ENCODE measurements at regions not wholly inside any gene's neighbourhood (a gene's known extent, or its start where the extent isn't known, plus 50 kb on each side); places are given as distances from the start of the nearest gene placed in this dataset.

- no TSS peak for BruUV-seq (replicated peaks)
- ChIA-PET CTCF (no interaction called here), POLR2A (no interaction called here)
- no peak overlapping the region for H3K4me3 ChIP-seq (replicated peaks in 1 of 3; ENCODE audit: insufficient read depth in 1 of 3, low read depth in 1 of 3, low read length in 3 of 3)
- no peaks in the 10 kb centered on the region for H3K36me3 ChIP-seq (ENCODE audit: control insufficient read depth in 2 of 2, extremely low read depth in 1 of 2, insufficient read depth in 2 of 2, low read length in 2 of 2)
- no peak for TF ChIP-seq MYC (IDR thresholded peaks at IDR 0.05; ENCODE audit: low read depth, low read length)
- no peak for TF ChIP-seq MAX (IDR thresholded peaks at IDR 0.05; ENCODE audit: insufficient read depth, insufficient read length)
- TF ChIP-seq CTCF (IDR thresholded peaks at IDR 0.05; ENCODE audit: extremely low read depth in 1 of 2, insufficient read depth in 1 of 2, low read depth in 1 of 2, low read length in 2 of 2), result no peak
- TF ChIP-seq POLR2AphosphoS5 (IDR thresholded peaks at IDR 0.05; ENCODE audit: insufficient read depth, low read depth, low read length), result no peak
- TF ChIP-seq EZH2 (IDR thresholded peaks at IDR 0.05; ENCODE audit: borderline replicate concordance, low read depth, low read length, severe bottlenecking), result no peak
- no peak for TF ChIP-seq GATA2 (IDR thresholded peaks at IDR 0.05; ENCODE audit: insufficient read depth, insufficient read length, low read depth, low read length)
- no peak for TF ChIP-seq JUN (IDR thresholded peaks at IDR 0.05; ENCODE audit: borderline replicate concordance, insufficient read depth, insufficient read length, low read depth)
- no peak for TF ChIP-seq POLR2A (IDR thresholded peaks at IDR 0.05; ENCODE audit: low read depth, low read length)
- no peak for TF ChIP-seq FOS (IDR thresholded peaks at IDR 0.05; ENCODE audit: borderline replicate concordance, insufficient read depth, low read length)
- no peak overlapping the region for H3K9ac ChIP-seq (replicated peaks; ENCODE audit: extremely low read depth, insufficient read depth, low read length)
- no peaks in the 10 kb centered on the region for H3K27me3 ChIP-seq (ENCODE audit: control insufficient read depth in 2 of 2, insufficient read depth in 2 of 2, low read length in 2 of 2)
- no peak overlapping the region for H3K27ac ChIP-seq (ENCODE audit: insufficient read depth, low read depth, low read length)
- no peak overlapping the region for H2AFZ ChIP-seq (ENCODE audit: low read depth, low read length)
- no peaks in the 10 kb centered on the region for H3K79me2 ChIP-seq (ENCODE audit: control insufficient read depth, insufficient read depth, low read length)
- intact Hi-C loops (cut with micrococcal nuclease), result no loop called here
- dilution Hi-C loops (cut with MboI; ENCODE audit: extremely low pct_ligation_motif_present, low sequenced_read_pairs), result no loop called here
- no peaks in the 10 kb centered on the region for H3K4me1 ChIP-seq (ENCODE audit: control insufficient read depth, extremely low read depth, insufficient read depth, low read length)
- no peaks in the 10 kb centered on the region for H4K20me1 ChIP-seq (replicated peaks; ENCODE audit: control insufficient read depth, extremely low read depth, insufficient read depth, low read length)
- H3K4me2 ChIP-seq (ENCODE audit: insufficient read depth, low read length), result no peak overlapping the region
- FAIRE-seq, result no peak
- DNase-seq (ENCODE audit: low read depth, low spot score), result no peak
- H3K9me1 ChIP-seq (replicated peaks; ENCODE audit: control insufficient read depth, extremely low read depth, insufficient read depth, low read length), result no peaks in the 10 kb centered on the region
- no peaks in the 10 kb centered on the region for H3K9me3 ChIP-seq (replicated peaks; ENCODE audit: control insufficient read depth, insufficient read depth, low read length)
Measured at GRCh38 chr17:70912716-70913485, 743.6 kb downstream of the KCNJ2 start.

Data from endothelial cell of umbilical vein (primary cell).